ENCODE measurements at regions not wholly inside any gene's neighbourhood (a gene's known extent, or its start where the extent isn't known, plus 50 kb on each side); places are given as distances from the start of the nearest gene placed in this dataset.

DNA sequence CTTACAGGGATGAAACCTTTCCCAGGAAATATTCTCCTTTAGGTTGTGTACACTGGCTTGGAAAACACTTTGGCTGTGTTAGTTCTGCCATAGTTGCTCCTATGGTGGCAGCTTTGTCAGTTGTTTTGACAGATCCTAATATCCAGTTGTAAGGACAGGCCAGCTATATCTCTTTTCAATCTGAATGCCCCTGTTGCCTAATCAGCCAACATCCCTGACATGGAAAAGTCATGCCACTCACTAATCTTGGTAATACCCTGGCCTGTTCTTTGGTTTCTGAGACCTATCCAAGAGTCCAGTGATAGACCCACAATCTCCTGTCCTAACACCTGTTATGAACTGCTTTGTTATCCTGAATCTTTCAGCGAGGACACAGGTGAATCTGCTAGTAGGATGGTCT lies 148.8 kb downstream of the MRPL39 start:
- DNase-seq (ENCODE audit: low read depth) (no peak), FAIRE-seq (no peak)
- Mint-ChIP-seq H3K9me3 (ENCODE audit: unreplicated experiment) (no peaks in the 10 kb centered on the region), H3K27ac (ENCODE audit: unreplicated experiment) (no peak overlapping the region), H3K4me3 (ENCODE audit: unreplicated experiment) (no peak overlapping the region), H3K27me3 (ENCODE audit: low read depth, unreplicated experiment) (no peaks in the 10 kb centered on the region), H3K4me1 (ENCODE audit: low read depth, unreplicated experiment) (peaks cover 16% of the 10 kb centered on the region), H3K36me3 (ENCODE audit: low read depth, unreplicated experiment) (no peaks in the 10 kb centered on the region)
- H3K9me3 ChIP-seq (ENCODE audit: insufficient read depth, low read depth, low read length): no peaks in the 10 kb centered on the region
- no peak overlapping the region for H2AFZ ChIP-seq (ENCODE audit: low read depth, low read length)
- H3K9ac ChIP-seq (ENCODE audit: low read length): no peak overlapping the region
- H4K20me1 ChIP-seq (ENCODE audit: insufficient read depth, low read length): no peaks in the 10 kb centered on the region
- no peaks in the 10 kb centered on the region for H3K36me3 ChIP-seq (ENCODE audit: insufficient read depth, low read length)
- TF ChIP-seq, protein P1, sequence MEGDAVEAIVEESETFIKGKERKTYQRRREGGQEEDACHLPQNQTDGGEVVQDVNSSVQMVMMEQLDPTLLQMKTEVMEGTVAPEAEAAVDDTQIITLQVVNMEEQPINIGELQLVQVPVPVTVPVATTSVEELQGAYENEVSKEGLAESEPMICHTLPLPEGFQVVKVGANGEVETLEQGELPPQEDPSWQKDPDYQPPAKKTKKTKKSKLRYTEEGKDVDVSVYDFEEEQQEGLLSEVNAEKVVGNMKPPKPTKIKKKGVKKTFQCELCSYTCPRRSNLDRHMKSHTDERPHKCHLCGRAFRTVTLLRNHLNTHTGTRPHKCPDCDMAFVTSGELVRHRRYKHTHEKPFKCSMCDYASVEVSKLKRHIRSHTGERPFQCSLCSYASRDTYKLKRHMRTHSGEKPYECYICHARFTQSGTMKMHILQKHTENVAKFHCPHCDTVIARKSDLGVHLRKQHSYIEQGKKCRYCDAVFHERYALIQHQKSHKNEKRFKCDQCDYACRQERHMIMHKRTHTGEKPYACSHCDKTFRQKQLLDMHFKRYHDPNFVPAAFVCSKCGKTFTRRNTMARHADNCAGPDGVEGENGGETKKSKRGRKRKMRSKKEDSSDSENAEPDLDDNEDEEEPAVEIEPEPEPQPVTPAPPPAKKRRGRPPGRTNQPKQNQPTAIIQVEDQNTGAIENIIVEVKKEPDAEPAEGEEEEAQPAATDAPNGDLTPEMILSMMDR (IDR thresholded peaks at IDR 0.05; ENCODE audit: insufficient read depth, low read depth, low read length): no peak
- TF ChIP-seq EZH2 (IDR thresholded peaks at IDR 0.05; ENCODE audit: insufficient read depth, low read length): no peak
- peaks cover 7% of the 10 kb centered on the region for H3K4me1 ChIP-seq (ENCODE audit: insufficient read depth, low read length)
- no peaks in the 10 kb centered on the region for H3K27me3 ChIP-seq (ENCODE audit: insufficient read depth, low read length)
- H3K4me3 ChIP-seq (ENCODE audit: insufficient read depth, low read depth, low read length): no peak overlapping the region
- H3K27ac ChIP-seq (ENCODE audit: low read depth, low read length): no peak overlapping the region
- no peak overlapping the region for H3K4me2 ChIP-seq (ENCODE audit: low read length)
- H3K79me2 ChIP-seq (ENCODE audit: insufficient read depth, low read length): no peaks in the 10 kb centered on the region

GRCh38 chr21:25457946-25458345 lies 149.3 kb downstream of the MRPL39 start:
- H2AFZ ChIP-seq (ENCODE audit: low read depth, low read length): no peak overlapping the region
- Mint-ChIP-seq H3K27me3 (ENCODE audit: low read depth, unreplicated experiment) (no peaks in the 10 kb centered on the region), H3K9me3 (ENCODE audit: unreplicated experiment) (no peaks in the 10 kb centered on the region), H3K36me3 (ENCODE audit: low read depth, unreplicated experiment) (peaks cover 1% of the 10 kb centered on the region), H3K27ac (ENCODE audit: unreplicated experiment) (no peak overlapping the region), H3K4me3 (ENCODE audit: unreplicated experiment) (no peak overlapping the region), H3K4me1 (ENCODE audit: low read depth, unreplicated experiment) (peaks cover 16% of the 10 kb centered on the region)
- H4K20me1 ChIP-seq (ENCODE audit: insufficient read depth, low read length): no peaks in the 10 kb centered on the region
- TF ChIP-seq, protein P1 (IDR thresholded peaks at IDR 0.05; ENCODE audit: insufficient read depth, low read depth, low read length): no peak
- TF ChIP-seq EZH2 (IDR thresholded peaks at IDR 0.05; ENCODE audit: insufficient read depth, low read length): no peak
- no peaks in the 10 kb centered on the region for H3K79me2 ChIP-seq (ENCODE audit: insufficient read depth, low read length)
- peak overlapping the region; percentile 76 for H3K27ac ChIP-seq (ENCODE audit: low read depth, low read length)
- H3K9me3 ChIP-seq (ENCODE audit: insufficient read depth, low read depth, low read length): no peaks in the 10 kb centered on the region
- H3K9ac ChIP-seq (ENCODE audit: low read length): no peak overlapping the region
- no peak overlapping the region for H3K4me2 ChIP-seq (ENCODE audit: low read length)
- peaks cover 7% of the 10 kb centered on the region for H3K4me1 ChIP-seq (ENCODE audit: insufficient read depth, low read length)
- no peak overlapping the region for H3K4me3 ChIP-seq (ENCODE audit: insufficient read depth, low read depth, low read length)
- FAIRE-seq (no peak), DNase-seq (ENCODE audit: low read depth) (no peak)
- no peaks in the 10 kb centered on the region for H3K27me3 ChIP-seq (ENCODE audit: insufficient read depth, low read length)
- no peaks in the 10 kb centered on the region for H3K36me3 ChIP-seq (ENCODE audit: insufficient read depth, low read length)

DNA sequence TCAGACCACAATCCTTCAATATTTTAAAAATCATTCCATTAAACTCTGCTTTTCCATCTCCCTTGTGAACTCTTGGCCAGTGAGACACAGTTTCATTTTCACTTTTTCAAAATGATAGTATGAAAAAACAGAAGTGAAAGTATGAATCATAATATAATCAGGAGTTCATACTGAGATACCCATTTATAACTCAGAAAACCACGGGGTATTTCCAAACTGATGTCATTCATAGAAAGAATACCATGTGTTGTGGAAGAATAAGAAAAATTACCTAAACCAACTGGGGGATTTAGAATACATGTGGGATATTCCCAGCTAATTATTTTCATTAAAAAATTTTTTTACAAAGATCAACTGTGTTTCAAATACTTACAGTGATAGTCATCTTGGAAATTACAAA lies 149.9 kb downstream of the MRPL39 start:
- peak overlapping the region; percentile 71 for H3K4me3 Mint-ChIP-seq (ENCODE audit: unreplicated experiment)
- no peak overlapping the region for H3K4me3 ChIP-seq (ENCODE audit: insufficient read depth, low read depth, low read length)
- H3K4me2 ChIP-seq (ENCODE audit: low read length): peak overlapping the region; percentile 64
- H3K79me2 ChIP-seq (ENCODE audit: insufficient read depth, low read length): no peaks in the 10 kb centered on the region
- FAIRE-seq (no peak), DNase-seq (ENCODE audit: low read depth) (peak; percentile 81)
- H4K20me1 ChIP-seq (ENCODE audit: insufficient read depth, low read length): no peaks in the 10 kb centered on the region
- no peaks in the 10 kb centered on the region for H3K9me3 Mint-ChIP-seq (ENCODE audit: unreplicated experiment)
- H3K9ac ChIP-seq (ENCODE audit: low read length): peak overlapping the region; percentile 33
- peaks cover 7% of the 10 kb centered on the region for H3K4me1 ChIP-seq (ENCODE audit: insufficient read depth, low read length)
- H2AFZ ChIP-seq (ENCODE audit: low read depth, low read length): no peak overlapping the region
- H3K27me3 ChIP-seq (ENCODE audit: insufficient read depth, low read length): no peaks in the 10 kb centered on the region
- H3K27ac ChIP-seq (ENCODE audit: low read depth, low read length): peak overlapping the region; percentile 76
- no peak for TF ChIP-seq EZH2 (IDR thresholded peaks at IDR 0.05; ENCODE audit: insufficient read depth, low read length)
- TF ChIP-seq, protein P1 (IDR thresholded peaks at IDR 0.05; ENCODE audit: insufficient read depth, low read depth, low read length): no peak
- H3K9me3 ChIP-seq (ENCODE audit: insufficient read depth, low read depth, low read length): no peaks in the 10 kb centered on the region
- H3K36me3 ChIP-seq (ENCODE audit: insufficient read depth, low read length): no peaks in the 10 kb centered on the region
- peaks cover 1% of the 10 kb centered on the region for H3K36me3 Mint-ChIP-seq (ENCODE audit: low read depth, unreplicated experiment)
- H3K4me1 Mint-ChIP-seq (ENCODE audit: low read depth, unreplicated experiment): peaks cover 16% of the 10 kb centered on the region
- H3K27me3 Mint-ChIP-seq (ENCODE audit: low read depth, unreplicated experiment): no peaks in the 10 kb centered on the region
- H3K27ac Mint-ChIP-seq (ENCODE audit: unreplicated experiment): peak overlapping the region; percentile 80

All from astrocyte (in vitro differentiated cells and primary cell).